WTC11 (cell line): ENCODE measurements at regions not wholly inside any gene's neighbourhood (a gene's known extent, or its start where the extent isn't known, plus 50 kb on each side); places are given as distances from the start of the nearest gene placed in this dataset.

Experiments
- ATF1 ChIP-seq: sonication (generic); formaldehyde crosslinking; IDR thresholded peaks from 2 replicates; pipeline ENCODE4 v1.8.1; 2023; ENCODE audit warnings: mild to moderate bottlenecking, moderate library complexity, missing genetic modification reagents
- CBFB ChIP-seq: sonication (generic); formaldehyde crosslinking; IDR thresholded peaks from 2 replicates; pipeline ENCODE4 v1.8.1; 2022; ENCODE audit warnings: mild to moderate bottlenecking, low read depth, missing genetic modification reagents
- CTCF ChIP-seq: fragments of 200-600 bp; IDR thresholded peaks from 2 replicates; pipeline ENCODE4 v1.8.0; 2022; ENCODE audit warnings: antibody characterized with exemption
- IRF2 ChIP-seq: sonication (generic); formaldehyde crosslinking; IDR thresholded peaks from 2 replicates; pipeline ENCODE4 v1.8.0; 2022; ENCODE audit warnings: low read depth, missing genetic modification reagents, borderline replicate concordance
- KAT7 ChIP-seq: sonication (generic); formaldehyde crosslinking; IDR thresholded peaks from 2 replicates; pipeline ENCODE4 v1.8.1; 2023; ENCODE audit warnings: missing genetic modification reagents, mild to moderate bottlenecking, borderline replicate concordance
- MXD4 ChIP-seq: fragments of 250-450 bp; sonication (Bioruptor Pico); IDR thresholded peaks from 2 replicates; pipeline ENCODE4 v1.8.0; 2021; ENCODE audit warnings: mild to moderate bottlenecking, moderate library complexity, borderline replicate concordance
- PRRX2 ChIP-seq: fragments of 250-450 bp; sonication (Bioruptor Pico); IDR thresholded peaks from 2 replicates; pipeline ENCODE4 v1.8.0; 2021; ENCODE audit warnings: mild to moderate bottlenecking
- TEAD4 ChIP-seq: sonication (generic); formaldehyde crosslinking; IDR thresholded peaks from 2 replicates; pipeline ENCODE4 v1.8.0; 2022; ENCODE audit warnings: mild to moderate bottlenecking, missing genetic modification reagents
- ZNF423 ChIP-seq: fragments of 250-450 bp; sonication (Bioruptor Pico); IDR thresholded peaks from 2 replicates; pipeline ENCODE4 v2.1.2; 2022; ENCODE audit warnings: mild to moderate bottlenecking, moderate library complexity
- TF ChIP-seq, protein P1 (sequence below): sonication (generic); formaldehyde crosslinking; IDR thresholded peaks from 2 replicates; pipeline ENCODE4 v1.8.1; 2023; ENCODE audit warnings: mild to moderate bottlenecking, missing genetic modification reagents, moderate library complexity
- TF ChIP-seq, protein P2 (sequence below): sonication (generic); formaldehyde crosslinking; conservative IDR thresholded peaks from 2 replicates; pipeline ENCODE4 v1.8.1; 2022; ENCODE audit warnings: mild to moderate bottlenecking, missing genetic modification reagents
- TF ChIP-seq, protein P3 (sequence below): sonication (generic); formaldehyde crosslinking; IDR thresholded peaks from 2 replicates; pipeline ENCODE4 v1.8.1; 2023; ENCODE audit warnings: mild to moderate bottlenecking, missing genetic modification reagents, moderate library complexity

DNA sequence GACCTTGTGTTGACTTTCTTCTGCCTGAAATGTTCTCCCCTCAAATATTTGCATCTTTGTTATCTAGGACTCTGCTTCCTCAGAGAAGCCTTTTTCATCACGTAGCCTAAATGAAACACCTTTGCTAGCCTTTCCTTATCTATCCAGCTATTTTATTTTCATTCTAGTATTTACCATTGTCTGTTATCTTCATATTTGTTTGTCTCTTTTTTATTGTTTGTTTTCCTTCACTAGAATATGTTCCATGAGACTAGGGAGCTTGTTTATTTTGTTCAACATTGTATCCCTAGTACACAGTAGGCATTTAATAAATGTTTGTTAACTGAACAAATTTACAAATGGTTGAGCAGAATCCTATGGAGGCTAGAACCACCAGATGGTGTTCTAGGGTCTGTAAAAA, 178.0 kb downstream of the NPR3 start:
- no peak for TF ChIP-seq CTCF
- no peak for TF ChIP-seq PRRX2 (CRISPR knock-in tag)
- TF ChIP-seq MXD4 (CRISPR knock-in tag): no peak
- no peak for TF ChIP-seq KAT7 (CRISPR knock-in tag)
- TF ChIP-seq ATF1 (CRISPR knock-in tag): no peak
- TF ChIP-seq TEAD4 (CRISPR knock-in tag): no peak
- TF ChIP-seq CBFB: no peak
- TF ChIP-seq IRF2 (CRISPR knock-in tag): no peak
- no peak for TF ChIP-seq ZNF423 (CRISPR knock-in tag)
- TF ChIP-seq, protein P1, sequence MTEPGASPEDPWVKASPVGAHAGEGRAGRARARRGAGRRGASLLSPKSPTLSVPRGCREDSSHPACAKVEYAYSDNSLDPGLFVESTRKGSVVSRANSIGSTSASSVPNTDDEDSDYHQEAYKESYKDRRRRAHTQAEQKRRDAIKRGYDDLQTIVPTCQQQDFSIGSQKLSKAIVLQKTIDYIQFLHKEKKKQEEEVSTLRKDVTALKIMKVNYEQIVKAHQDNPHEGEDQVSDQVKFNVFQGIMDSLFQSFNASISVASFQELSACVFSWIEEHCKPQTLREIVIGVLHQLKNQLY (CRISPR knock-in tag): no peak
- TF ChIP-seq, protein P2, sequence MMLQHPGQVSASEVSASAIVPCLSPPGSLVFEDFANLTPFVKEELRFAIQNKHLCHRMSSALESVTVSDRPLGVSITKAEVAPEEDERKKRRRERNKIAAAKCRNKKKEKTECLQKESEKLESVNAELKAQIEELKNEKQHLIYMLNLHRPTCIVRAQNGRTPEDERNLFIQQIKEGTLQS: no peak
- TF ChIP-seq, protein P3, sequence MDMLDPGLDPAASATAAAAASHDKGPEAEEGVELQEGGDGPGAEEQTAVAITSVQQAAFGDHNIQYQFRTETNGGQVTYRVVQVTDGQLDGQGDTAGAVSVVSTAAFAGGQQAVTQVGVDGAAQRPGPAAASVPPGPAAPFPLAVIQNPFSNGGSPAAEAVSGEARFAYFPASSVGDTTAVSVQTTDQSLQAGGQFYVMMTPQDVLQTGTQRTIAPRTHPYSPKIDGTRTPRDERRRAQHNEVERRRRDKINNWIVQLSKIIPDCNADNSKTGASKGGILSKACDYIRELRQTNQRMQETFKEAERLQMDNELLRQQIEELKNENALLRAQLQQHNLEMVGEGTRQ (CRISPR knock-in tag): no peak
